ENCODE measurements at regions not wholly inside any gene's neighbourhood (a gene's known extent, or its start where the extent isn't known, plus 50 kb on each side); places are given as distances from the start of the nearest gene placed in this dataset.

GRCh38 chr6:121851056-121851455, 415.6 kb downstream of the GJA1 start:
- 78% methylated on average over 1 of the region's 2 CpGs for WGBS (ENCODE audit: insufficient coverage)
- no peak overlapping the region for H3K4me3 ChIP-seq (ENCODE audit: low read length)

GRCh38 chr6:121853686-121854085, 418.2 kb downstream of the GJA1 start:
- H3K27me3 Mint-ChIP-seq (ENCODE audit: low read depth in 2 of 2) = peaks cover 0 to 2% of the 10 kb centered on the region in 2 donors
- no peak overlapping the region for H3K4me3 Mint-ChIP-seq
- H3K36me3 ChIP-seq (ENCODE audit: control insufficient read depth, insufficient read depth, low read length) = no peaks in the 10 kb centered on the region
- ATAC-seq (no peak), DNase-seq (no peak)
- peaks cover 3% of the 10 kb centered on the region in 2 donors for H3K9me3 Mint-ChIP-seq
- no peaks in the 10 kb centered on the region for H3K27me3 ChIP-seq (ENCODE audit: control insufficient read depth, insufficient read depth, low read length)
- TF ChIP-seq CTCF (IDR thresholded peaks at IDR 0.05) = no peak
- no peaks in the 10 kb centered on the region for H3K4me1 ChIP-seq (ENCODE audit: control insufficient read depth, insufficient read depth, low read length)
- no peak overlapping the region for H3K4me3 ChIP-seq (ENCODE audit: low read length)
- intact Hi-C loops (cut with micrococcal nuclease) = no loop called here
- no peaks in the 10 kb centered on the region for H3K4me1 Mint-ChIP-seq
- 81% methylated on average over 4 of the region's 4 CpGs for WGBS (ENCODE audit: insufficient coverage)
- no peak overlapping the region for H3K27ac ChIP-seq (ENCODE audit: low read length)
- H3K36me3 Mint-ChIP-seq = no peaks in the 10 kb centered on the region
- no peaks in the 10 kb centered on the region for H3K9me3 ChIP-seq (ENCODE audit: control insufficient read depth, insufficient read depth, low read length)
- H3K27ac Mint-ChIP-seq = no peak overlapping the region

More at GRCh38 chr6:121851056-121851455, 415.6 kb downstream of the GJA1 start:
- Mint-ChIP-seq H3K4me3 (no peak overlapping the region), H3K9me3 (peaks cover 3% of the 10 kb centered on the region in 2 donors), H3K4me1 (no peaks in the 10 kb centered on the region), H3K36me3 (no peaks in the 10 kb centered on the region), H3K27ac (no peak overlapping the region), H3K27me3 (ENCODE audit: low read depth in 2 of 2) (peaks cover 0 to 2% of the 10 kb centered on the region in 2 donors)
- H3K9me3 ChIP-seq (ENCODE audit: control insufficient read depth, insufficient read depth, low read length) = no peaks in the 10 kb centered on the region
- H3K27me3 ChIP-seq (ENCODE audit: control insufficient read depth, insufficient read depth, low read length) = no peaks in the 10 kb centered on the region
- DNase-seq (no peak), ATAC-seq (no peak)
- no peak for TF ChIP-seq CTCF (IDR thresholded peaks at IDR 0.05)
- no peaks in the 10 kb centered on the region for H3K4me1 ChIP-seq (ENCODE audit: control insufficient read depth, insufficient read depth, low read length)
- no peaks in the 10 kb centered on the region for H3K36me3 ChIP-seq (ENCODE audit: control insufficient read depth, insufficient read depth, low read length)
- H3K27ac ChIP-seq (ENCODE audit: low read length) = no peak overlapping the region
- intact Hi-C loops (cut with micrococcal nuclease) = no loop called here

- peaks cover 0 to 2% of the 10 kb centered on the region in 2 donors for H3K27me3 Mint-ChIP-seq (ENCODE audit: low read depth in 2 of 2)
- peaks cover 3% of the 10 kb centered on the region in 2 donors for H3K9me3 Mint-ChIP-seq
- H3K4me1 ChIP-seq (ENCODE audit: control insufficient read depth, insufficient read depth, low read length) = no peaks in the 10 kb centered on the region
- H3K27ac ChIP-seq (ENCODE audit: low read length) = no peak overlapping the region
- intact Hi-C loops (cut with micrococcal nuclease) = no loop called here
- H3K36me3 ChIP-seq (ENCODE audit: control insufficient read depth, insufficient read depth, low read length) = no peaks in the 10 kb centered on the region
- no peaks in the 10 kb centered on the region for H3K4me1 Mint-ChIP-seq
- H3K9me3 ChIP-seq (ENCODE audit: control insufficient read depth, insufficient read depth, low read length) = no peaks in the 10 kb centered on the region
- DNase-seq (no peak), ATAC-seq (no peak)
- 97% methylated on average over 3 of the region's 4 CpGs for WGBS (ENCODE audit: insufficient coverage)
- no peak overlapping the region for H3K4me3 ChIP-seq (ENCODE audit: low read length)
- H3K27ac Mint-ChIP-seq = no peak overlapping the region
- no peak for TF ChIP-seq CTCF (IDR thresholded peaks at IDR 0.05)
- no peaks in the 10 kb centered on the region for H3K27me3 ChIP-seq (ENCODE audit: control insufficient read depth, insufficient read depth, low read length)
- H3K36me3 Mint-ChIP-seq = no peaks in the 10 kb centered on the region
- H3K4me3 Mint-ChIP-seq = no peak overlapping the region
These were observed 420.1 kb downstream of the GJA1 start for GRCh38 chr6:121855521-121855920.

- WGBS (ENCODE audit: insufficient coverage) = 93% methylated on average over 2 of the region's 2 CpGs
- Histone ChIP-seq H3K27ac (ENCODE audit: low read length) (no peak overlapping the region), H3K36me3 (ENCODE audit: control insufficient read depth, insufficient read depth, low read length) (no peaks in the 10 kb centered on the region), H3K4me3 (ENCODE audit: low read length) (no peak overlapping the region), H3K9me3 (ENCODE audit: control insufficient read depth, insufficient read depth, low read length) (no peaks in the 10 kb centered on the region), H3K4me1 (ENCODE audit: control insufficient read depth, insufficient read depth, low read length) (no peaks in the 10 kb centered on the region), H3K27me3 (ENCODE audit: control insufficient read depth, insufficient read depth, low read length) (no peaks in the 10 kb centered on the region)
- no peak overlapping the region for H3K4me3 Mint-ChIP-seq
- TF ChIP-seq CTCF (IDR thresholded peaks at IDR 0.05) = no peak
- H3K27me3 Mint-ChIP-seq (ENCODE audit: low read depth in 2 of 2) = peaks cover 0 to 2% of the 10 kb centered on the region in 2 donors
- H3K27ac Mint-ChIP-seq = no peak overlapping the region
- ATAC-seq = no peak
- H3K9me3 Mint-ChIP-seq = peaks cover 3% of the 10 kb centered on the region in 2 donors
- H3K36me3 Mint-ChIP-seq = no peaks in the 10 kb centered on the region
- no peak for DNase-seq
- intact Hi-C loops (cut with micrococcal nuclease) = no loop called here
- no peaks in the 10 kb centered on the region for H3K4me1 Mint-ChIP-seq
These were observed 420.9 kb downstream of the GJA1 start for GRCh38 chr6:121856296-121856695.
